Trophoblast cell (in vitro differentiated cells and primary cell): ENCODE measurements at regions not wholly inside any gene's neighbourhood (a gene's known extent, or its start where the extent isn't known, plus 50 kb on each side); places are given as distances from the start of the nearest gene placed in this dataset.
A peak's percentile ranks its signal among the peaks of the same experiment; 100 is the strongest.

Experiments used
- DNase-seq, 2 donors: peaks; one replicate each; pipeline ENCODE4 v3.0.0-alpha.2; 2016
- H2AFZ ChIP-seq: 2 replicates; pipeline ENCODE4 v1.6.1; 2013; ENCODE audit warnings: low read length, moderate library complexity, mild to moderate bottlenecking; ENCODE audit not compliant: insufficient read depth, poor library complexity
- H2AK5ac ChIP-seq: 2 replicates; pipeline ENCODE4 v1.6.1; 2013; ENCODE audit warnings: mild to moderate bottlenecking, low read length
- H2BK120ac ChIP-seq: 2 replicates; pipeline ENCODE4 v1.6.1; 2013; ENCODE audit warnings: low read length, mild to moderate bottlenecking, moderate library complexity; ENCODE audit not compliant: insufficient read depth, poor library complexity
- H2BK12ac ChIP-seq: 2 replicates; pipeline ENCODE4 v1.6.1; 2013; ENCODE audit warnings: mild to moderate bottlenecking, low read length, moderate library complexity
- H2BK5ac ChIP-seq: 2 replicates; pipeline ENCODE4 v1.6.1; 2013; ENCODE audit warnings: low read length, low read depth, moderate library complexity, mild to moderate bottlenecking; ENCODE audit not compliant: poor library complexity
- H3K14ac ChIP-seq: 2 replicates; pipeline ENCODE4 v1.6.1; 2013; ENCODE audit warnings: mild to moderate bottlenecking, low read length
- H3K18ac ChIP-seq: 2 replicates; pipeline ENCODE4 v1.6.1; 2013; ENCODE audit warnings: mild to moderate bottlenecking, low read length
- H3K23ac ChIP-seq: 2 replicates; pipeline ENCODE4 v1.6.1; 2013; ENCODE audit warnings: low read length
- H3K27ac ChIP-seq: 2 replicates; pipeline ENCODE4 v1.5.1; 2013; ENCODE audit warnings: low read depth, mild to moderate bottlenecking, inconsistent platforms, low read length, moderate library complexity
- H3K27me3 ChIP-seq: 2 replicates; pipeline ENCODE4 v1.6.1; 2013; ENCODE audit warnings: inconsistent platforms, mild to moderate bottlenecking, low read length, moderate library complexity; ENCODE audit not compliant: insufficient read depth
- H3K36me3 ChIP-seq, 2 experiments: 1 replicate in 1 of 2; 2 replicates in 1 of 2; pipeline ENCODE4 v1.6.1; 2013; ENCODE audit warnings: low read length in 2 of 2, mild to moderate bottlenecking in 2 of 2, moderate library complexity in 1 of 2; ENCODE audit not compliant: insufficient read depth in 2 of 2, control insufficient read depth in 1 of 2
- H3K4ac ChIP-seq: 2 replicates; pipeline ENCODE4 v1.6.1; 2013; ENCODE audit warnings: low read depth, mild to moderate bottlenecking, low read length, moderate library complexity
- H3K4me1 ChIP-seq, 2 experiments: 1 replicate in 1 of 2; 2 replicates in 1 of 2; pipeline ENCODE4 v1.6.1; 2013; ENCODE audit warnings: low read length in 2 of 2, mild to moderate bottlenecking in 2 of 2, moderate library complexity in 1 of 2; ENCODE audit not compliant: insufficient read depth in 2 of 2, control insufficient read depth in 1 of 2
- H3K4me2 ChIP-seq: 2 replicates; pipeline ENCODE4 v1.6.1; 2013; ENCODE audit warnings: inconsistent platforms, mild to moderate bottlenecking, low read length, moderate library complexity
- H3K4me3 ChIP-seq: 2 replicates; pipeline ENCODE4 v1.5.1; 2013; ENCODE audit warnings: mild to moderate bottlenecking, low read depth, low read length, inconsistent platforms
- H3K79me1 ChIP-seq: one replicate; pipeline ENCODE4 v1.6.1; 2013; ENCODE audit warnings: low read length
- H3K79me2 ChIP-seq: 2 replicates; pipeline ENCODE4 v1.6.1; 2013; ENCODE audit warnings: low read length, mild to moderate bottlenecking; ENCODE audit not compliant: control insufficient read depth, insufficient read depth, poor library complexity
- H3K9ac ChIP-seq: 2 replicates; pipeline ENCODE4 v1.6.1; 2013; ENCODE audit warnings: mild to moderate bottlenecking, low read length
- H3K9me3 ChIP-seq: 2 replicates; pipeline ENCODE4 v1.6.1; 2013; ENCODE audit warnings: low read depth, mild to moderate bottlenecking, control low read depth, inconsistent platforms, low read length; ENCODE audit not compliant: insufficient read depth
- H4K12ac ChIP-seq: 2 replicates; pipeline ENCODE4 v1.6.1; 2013; ENCODE audit warnings: low read depth, mild to moderate bottlenecking, low read length, moderate library complexity
- H4K8ac ChIP-seq: 2 replicates; pipeline ENCODE4 v1.6.1; 2013; ENCODE audit warnings: low read depth, mild to moderate bottlenecking, low read length, moderate library complexity
- H4K91ac ChIP-seq: one replicate; pipeline ENCODE4 v1.6.1; 2013; ENCODE audit warnings: low read depth, mild to moderate bottlenecking, low read length, moderate library complexity
- WGBS: extraction: QIAGEN DNeasy Blood & Tissue Kit; methylation state at CpG from one replicate; pipeline ENCODE4 v1.1.7; 2013; ENCODE audit warnings: missing lambda C conversion rate; ENCODE audit not compliant: insufficient read length, insufficient coverage; ENCODE audit errors: extremely low coverage; 5-methylcytosine and 5-hydroxymethylcytosine counted together

GRCh38 chr2:74048147-74048546 is 63.4 kb downstream of the TET3 start:
- WGBS, result no CpG with 5 or more reads among the region's 7 CpGs
- H3K27me3 ChIP-seq, result no peaks in the 10 kb centered on the region
- H3K79me1 ChIP-seq, result no peaks in the 10 kb centered on the region

GRCh38 chr2:74048843-74049519 is 64.3 kb downstream of the TET3 start:
- Histone ChIP-seq H2BK5ac (no peak overlapping the region), H3K4me2 (no peak overlapping the region), H3K4ac (no peak overlapping the region), H3K23ac (peak overlapping the region; percentile 52), H4K91ac (no peak overlapping the region), H3K79me1 (no peaks in the 10 kb centered on the region), H3K27ac (no peak overlapping the region), H4K12ac (no peak overlapping the region), H2AK5ac (no peak overlapping the region), H4K8ac (no peak overlapping the region), H3K36me3 (peaks cover 15 to 21% of the 10 kb centered on the region in 2 experiments), H3K18ac (no peak overlapping the region), H3K9ac (no peak overlapping the region), H3K4me3 (no peak overlapping the region), H2BK120ac (no peak overlapping the region), H3K4me1 (peaks cover 6 to 14% of the 10 kb centered on the region in 2 experiments), H3K9me3 (no peaks in the 10 kb centered on the region), H3K27me3 (no peaks in the 10 kb centered on the region), H3K79me2 (no peaks in the 10 kb centered on the region), H2BK12ac (no peak overlapping the region), H2AFZ (no peak overlapping the region), H3K14ac (no peak overlapping the region)
- DNase-seq, result no peak
- no CpG with 5 or more reads among the region's 9 CpGs for WGBS

More at GRCh38 chr2:74048147-74048546, 63.4 kb downstream of the TET3 start:
- Histone ChIP-seq H3K79me2 (peaks cover 3% of the 10 kb centered on the region), H3K14ac (no peak overlapping the region), H2AFZ (no peak overlapping the region), H4K91ac (no peak overlapping the region), H3K4me2 (no peak overlapping the region), H4K8ac (no peak overlapping the region), H3K9me3 (no peaks in the 10 kb centered on the region), H2BK12ac (no peak overlapping the region), H3K36me3 (peaks cover 15 to 21% of the 10 kb centered on the region in 2 experiments), H3K4me3 (no peak overlapping the region), H3K4ac (no peak overlapping the region), H3K23ac (no peak overlapping the region), H2AK5ac (no peak overlapping the region), H3K9ac (no peak overlapping the region), H2BK5ac (no peak overlapping the region), H3K4me1 (peaks cover 8 to 14% of the 10 kb centered on the region in 2 experiments), H2BK120ac (no peak overlapping the region), H4K12ac (no peak overlapping the region), H3K27ac (no peak overlapping the region), H3K18ac (no peak overlapping the region)
- DNase-seq, result no peak

- Histone ChIP-seq H2AFZ (no peak overlapping the region), H3K4me2 (no peak overlapping the region), H3K18ac (no peak overlapping the region), H3K27ac (no peak overlapping the region), H4K12ac (no peak overlapping the region), H4K8ac (no peak overlapping the region), H2BK120ac (no peak overlapping the region), H3K9me3 (no peaks in the 10 kb centered on the region), H3K27me3 (no peaks in the 10 kb centered on the region), H2BK12ac (no peak overlapping the region), H3K9ac (no peak overlapping the region), H3K4ac (no peak overlapping the region), H3K4me3 (no peak overlapping the region), H3K23ac (no peak overlapping the region), H3K36me3 (peaks cover 15 to 21% of the 10 kb centered on the region in 2 experiments), H3K4me1 (peaks cover 6 to 15% of the 10 kb centered on the region in 2 experiments), H3K79me2 (no peaks in the 10 kb centered on the region), H3K79me1 (no peaks in the 10 kb centered on the region), H2AK5ac (no peak overlapping the region), H4K91ac (no peak overlapping the region), H2BK5ac (no peak overlapping the region), H3K14ac (no peak overlapping the region)
- DNase-seq, result no peak
- no CpG with 5 or more reads among the region's 5 CpGs for WGBS
Measured at GRCh38 chr2:74050151-74050550, 65.4 kb downstream of the TET3 start.

- H3K23ac ChIP-seq, result no peak overlapping the region
- peaks cover 12 to 17% of the 10 kb centered on the region in 2 experiments for H3K36me3 ChIP-seq
- no peak overlapping the region for H4K12ac ChIP-seq
- no peaks in the 10 kb centered on the region for H3K79me2 ChIP-seq
- no peak overlapping the region for H3K9ac ChIP-seq
- H4K8ac ChIP-seq, result no peak overlapping the region
- H3K18ac ChIP-seq, result no peak overlapping the region
- no peaks in the 10 kb centered on the region for H3K79me1 ChIP-seq
- no peak overlapping the region for H2AFZ ChIP-seq
- H2BK12ac ChIP-seq, result no peak overlapping the region
- no peak overlapping the region for H3K4ac ChIP-seq
- no peak overlapping the region for H4K91ac ChIP-seq
- H3K14ac ChIP-seq, result no peak overlapping the region
- no peak overlapping the region for H3K27ac ChIP-seq
- no peaks in the 10 kb centered on the region for H3K9me3 ChIP-seq
- no peak overlapping the region for H3K4me3 ChIP-seq
- H2BK5ac ChIP-seq, result no peak overlapping the region
- H2BK120ac ChIP-seq, result no peak overlapping the region
- WGBS, result no CpG with 5 or more reads among the region's 1 CpG
- no peak for DNase-seq
- H3K4me1 ChIP-seq, result peaks cover 2 to 13% of the 10 kb centered on the region in 2 experiments
- H2AK5ac ChIP-seq, result no peak overlapping the region
- no peaks in the 10 kb centered on the region for H3K27me3 ChIP-seq
- no peak overlapping the region for H3K4me2 ChIP-seq
Measured at GRCh38 chr2:74051504-74051903, 66.8 kb downstream of the TET3 start.
